HepG2 (cell line): ENCODE measurements at regions not wholly inside any gene's neighbourhood (a gene's known extent, or its start where the extent isn't known, plus 50 kb on each side); places are given as distances from the start of the nearest gene placed in this dataset.

Experiments used
- ATAC-seq: fragments of 200-7000 bp; cut with Tn5 transposase; 3 replicates; pipeline ENCODE4 v1.9.1; 2020; ENCODE audit warnings: mild to moderate bottlenecking, moderate library complexity
- BruUV-seq: library from RNA; stranded (reverse); fragments of 400-500 nt; replicated peaks from 2 replicates; lab custom pipeline; 2021; lab: Mats Ljungman, UMichigan
- CTCF ChIA-PET: fragments of 300-600 bp; formaldehyde crosslinking; extraction: SDS; loops from one replicate; lab custom pipeline; 2021; ENCODE audit warnings: low total read pairs, inconsistent platforms, low intra/inter-chr PET ratio; lab: Yijun Ruan, JAX
- POLR2A ChIA-PET: fragments of 350-600 bp; sonication (Branson Sonifier 250); formaldehyde crosslinking; loops from one replicate; lab custom pipeline; 2020; ENCODE audit warnings: antibody characterized with exemption, inconsistent platforms; lab: Yijun Ruan, JAX
- DNase-seq: peaks from one replicate; pipeline ENCODE4 v3.0.0-alpha.2; 2015; ENCODE audit warnings: low spot score
- FAIRE-seq: peaks from 3 replicates; lab custom pipeline; 2011; peaks lifted over from hg19 to GRCh38; lab: Jason Lieb, UNC
- H2AFZ ChIP-seq: one replicate; pipeline ENCODE4 v1.6.1; 2011; ENCODE audit warnings: low read length, inconsistent platforms
- H3K27ac ChIP-seq: fragments of 300-600 bp; 3 replicates; pipeline ENCODE4 v1.8.0; 2011; ENCODE audit warnings: mixed run types, mild to moderate bottlenecking, mixed read lengths, low read length, inconsistent platforms; ENCODE audit not compliant: insufficient read depth; ENCODE audit errors: extremely low read length
- H3K27me3 ChIP-seq, 2 experiments: fragments of 200-600 bp in 1 of 2; 2 replicates in 1 of 2; 3 replicates in 1 of 2; pipeline versions ENCODE4 v1.6.0 to v1.8.0; 2011; ENCODE audit warnings: low read length in 2 of 2, mild to moderate bottlenecking in 2 of 2, moderate library complexity in 2 of 2, inconsistent platforms in 1 of 2; ENCODE audit not compliant: insufficient read depth in 2 of 2, control insufficient read depth in 1 of 2
- H3K36me3 ChIP-seq, 2 experiments: fragments of 200-600 bp in 1 of 2; replicated peaks in 1 of 2; 2 replicates in 1 of 2; 3 replicates in 1 of 2; pipeline versions ENCODE4 v1.5.1 to v1.8.0; 2011; ENCODE audit warnings: low read length in 2 of 2, inconsistent platforms in 1 of 2; ENCODE audit not compliant: insufficient read depth in 2 of 2, control insufficient read depth in 1 of 2
- H3K4me1 ChIP-seq: 2 replicates; pipeline ENCODE4 v1.5.1; 2012; ENCODE audit warnings: low read length, inconsistent platforms; ENCODE audit not compliant: insufficient read depth
- H3K4me2 ChIP-seq: 2 replicates; pipeline ENCODE4 v1.6.0; 2011; ENCODE audit warnings: low read depth, low read length, inconsistent platforms
- H3K4me3 ChIP-seq, 3 experiments: fragments of 200-600 bp in 1 of 3; sonication (generic), shearing (Covaris generic) in 1 of 3; replicated peaks in 1 of 3; 2 replicates each; pipeline ENCODE4 v1.5.1; 2011 to 2016; ENCODE audit warnings: low read length in 3 of 3, inconsistent platforms in 2 of 3, low read depth in 2 of 3, mild to moderate bottlenecking in 2 of 3, control low read depth in 1 of 3, mixed read lengths in 1 of 3; ENCODE audit not compliant: insufficient read depth in 1 of 3
- H3K79me2 ChIP-seq: one replicate; pipeline ENCODE4 v1.6.1; 2011; ENCODE audit warnings: low read length, inconsistent platforms; ENCODE audit not compliant: insufficient read depth
- H3K9ac ChIP-seq: 2 replicates; pipeline ENCODE4 v1.6.0; 2011; ENCODE audit warnings: mild to moderate bottlenecking, low read depth, low read length, inconsistent platforms; ENCODE audit not compliant: insufficient read depth
- H3K9me3 ChIP-seq: 2 replicates; pipeline ENCODE4 v1.5.1; 2012; ENCODE audit warnings: mild to moderate bottlenecking, low read length
- H4K20me1 ChIP-seq: 2 replicates; pipeline ENCODE4 v1.6.0; 2011; ENCODE audit warnings: inconsistent platforms, mild to moderate bottlenecking, low read length, moderate library complexity; ENCODE audit not compliant: insufficient read depth
- ATF1 ChIP-seq: IDR thresholded peaks from 2 replicates; pipeline ENCODE4 v1.6.1; 2016; ENCODE audit warnings: mild to moderate bottlenecking, control low read depth
- CEBPG ChIP-seq: IDR thresholded peaks from 2 replicates; pipeline ENCODE4 v1.6.1; 2016
- ESRRA ChIP-seq: sonication (generic); formaldehyde crosslinking; IDR thresholded peaks from 2 replicates; pipeline ENCODE4 v1.5.1; 2020; ENCODE audit warnings: mild to moderate bottlenecking, low read depth, missing genetic modification reagents
- MIER3 ChIP-seq: IDR thresholded peaks from 2 replicates; pipeline ENCODE4 v1.6.1; 2016; ENCODE audit warnings: missing compliant biosample characterization, borderline replicate concordance
- RBM22 ChIP-seq: fragments of 200-400 bp; formaldehyde crosslinking; optimal IDR thresholded peaks from 2 replicates; pipeline ENCODE3; 2017; ENCODE audit warnings: mild to moderate bottlenecking, low read length, moderate library complexity
- ZNF225 ChIP-seq: sonication (generic); formaldehyde crosslinking; IDR thresholded peaks from 2 replicates; pipeline ENCODE4 v1.4.0; 2020; ENCODE audit warnings: mild to moderate bottlenecking, missing genetic modification reagents
- whole genome bisulfite sequencing: methylation state at CpG from one replicate; pipeline ENCODE4 v1.1.6; 2017; ENCODE audit warnings: low lambda C conversion rate; 5-methylcytosine and 5-hydroxymethylcytosine counted together
- in situ Hi-C: cut with HindIII; loops from 2 replicates; pipeline ENCODE4 v1.10.0; 2017; ENCODE audit warnings: low pct_unique_long_range_greater_than_20kb; ENCODE audit not compliant: extremely low pct_ligation_motif_present
- intact Hi-C: fragments of 100-400 bp; cut with micrococcal nuclease; formaldehyde crosslinking; loops from one replicate; pipeline ENCODE4 v1.10.0; 2022; ENCODE audit not compliant: unreplicated experiment
- TF ChIP-seq, protein P1 (sequence below): IDR thresholded peaks from 2 replicates; pipeline ENCODE4 v1.6.1; 2016; ENCODE audit warnings: control low read depth
- TF ChIP-seq, protein P2 (sequence below): sonication (generic); formaldehyde crosslinking; IDR thresholded peaks from 2 replicates; pipeline ENCODE4 v1.4.0; 2020; ENCODE audit warnings: missing genetic modification reagents, borderline replicate concordance
- TF ChIP-seq, protein P3 (sequence below): IDR thresholded peaks from 2 replicates; pipeline ENCODE4 v1.6.1; 2012; ENCODE audit warnings: low read length, improper control_type of control experiment
- TF ChIP-seq, protein P4 (sequence below): IDR thresholded peaks from 2 replicates; pipeline ENCODE4 v1.6.1; 2016; ENCODE audit warnings: low read depth, missing genetic modification reagents, missing compliant biosample characterization

DNA sequence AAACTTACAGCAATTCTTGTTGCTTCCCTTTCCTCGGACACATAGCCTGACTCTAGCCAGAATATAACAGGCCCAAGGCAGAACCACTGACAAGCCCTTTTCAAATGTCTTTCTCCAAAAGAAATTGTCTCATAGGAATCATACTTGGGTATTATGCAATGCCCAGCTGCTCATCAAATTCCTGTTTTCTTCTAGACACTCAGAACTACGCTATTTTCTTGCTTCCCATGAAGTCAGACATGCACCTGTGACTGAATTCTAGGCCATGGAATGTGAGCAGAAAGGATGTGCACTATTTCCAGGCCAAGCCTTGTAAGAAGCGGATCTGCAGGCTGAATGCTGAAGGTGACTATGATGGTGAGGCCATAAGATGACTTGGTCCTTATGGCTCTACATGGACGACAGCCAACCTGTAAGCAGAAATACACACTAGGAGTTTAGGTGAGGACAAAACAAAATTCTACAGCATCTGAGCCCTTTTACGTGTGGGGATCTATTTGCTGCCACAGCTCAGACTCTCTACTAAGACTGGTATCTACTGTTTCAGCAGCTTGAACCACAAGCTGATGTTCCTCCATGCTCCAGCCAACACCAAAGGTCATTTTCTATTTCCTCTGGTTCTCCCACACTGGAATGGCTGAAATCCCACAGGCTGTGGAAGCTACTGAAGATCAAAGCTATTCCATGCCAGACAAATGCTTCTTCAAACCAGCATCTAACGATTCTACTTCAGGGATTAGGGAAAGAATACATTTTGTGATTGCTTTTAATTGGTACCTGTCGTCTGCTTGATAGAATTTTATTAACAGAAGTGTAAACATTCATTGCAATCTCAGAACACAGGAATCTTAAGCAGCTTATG lies 378.7 kb downstream of the RBM43 start:
- no peak overlapping the region for H2AFZ ChIP-seq
- H3K27me3 ChIP-seq = no peaks in the 10 kb centered on the region
- H3K4me1 ChIP-seq = no peaks in the 10 kb centered on the region
- 4% methylated on average over 7 of the region's 7 CpGs for WGBS
- DNase-seq = no peak
- H3K27ac ChIP-seq = no peak overlapping the region
- no TSS peak for BruUV-seq
- no peaks in the 10 kb centered on the region for H4K20me1 ChIP-seq
- in situ Hi-C loops (no loop called here), intact Hi-C loops (no loop called here)
- 0 out of 2 replicates have a peak, but pooled peaks cover 5% of the 10 kb centered on the region for H3K9me3 ChIP-seq
- no peak overlapping the region for H3K4me2 ChIP-seq
- CTCF ChIA-PET = no interaction called here
- no peak for ATAC-seq
- H3K4me3 ChIP-seq = no peak overlapping the region
- FAIRE-seq = no peak
- H3K36me3 ChIP-seq = no peaks in the 10 kb centered on the region
- H3K79me2 ChIP-seq = no peaks in the 10 kb centered on the region
- POLR2A ChIA-PET = no interaction called here
- no peak overlapping the region for H3K9ac ChIP-seq
- TF ChIP-seq, protein P1, sequence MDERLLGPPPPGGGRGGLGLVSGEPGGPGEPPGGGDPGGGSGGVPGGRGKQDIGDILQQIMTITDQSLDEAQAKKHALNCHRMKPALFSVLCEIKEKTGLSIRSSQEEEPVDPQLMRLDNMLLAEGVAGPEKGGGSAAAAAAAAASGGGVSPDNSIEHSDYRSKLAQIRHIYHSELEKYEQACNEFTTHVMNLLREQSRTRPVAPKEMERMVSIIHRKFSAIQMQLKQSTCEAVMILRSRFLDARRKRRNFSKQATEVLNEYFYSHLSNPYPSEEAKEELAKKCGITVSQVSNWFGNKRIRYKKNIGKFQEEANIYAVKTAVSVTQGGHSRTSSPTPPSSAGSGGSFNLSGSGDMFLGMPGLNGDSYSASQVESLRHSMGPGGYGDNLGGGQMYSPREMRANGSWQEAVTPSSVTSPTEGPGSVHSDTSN (CRISPR knock-in tag) = no peak
- TF ChIP-seq, protein P2, sequence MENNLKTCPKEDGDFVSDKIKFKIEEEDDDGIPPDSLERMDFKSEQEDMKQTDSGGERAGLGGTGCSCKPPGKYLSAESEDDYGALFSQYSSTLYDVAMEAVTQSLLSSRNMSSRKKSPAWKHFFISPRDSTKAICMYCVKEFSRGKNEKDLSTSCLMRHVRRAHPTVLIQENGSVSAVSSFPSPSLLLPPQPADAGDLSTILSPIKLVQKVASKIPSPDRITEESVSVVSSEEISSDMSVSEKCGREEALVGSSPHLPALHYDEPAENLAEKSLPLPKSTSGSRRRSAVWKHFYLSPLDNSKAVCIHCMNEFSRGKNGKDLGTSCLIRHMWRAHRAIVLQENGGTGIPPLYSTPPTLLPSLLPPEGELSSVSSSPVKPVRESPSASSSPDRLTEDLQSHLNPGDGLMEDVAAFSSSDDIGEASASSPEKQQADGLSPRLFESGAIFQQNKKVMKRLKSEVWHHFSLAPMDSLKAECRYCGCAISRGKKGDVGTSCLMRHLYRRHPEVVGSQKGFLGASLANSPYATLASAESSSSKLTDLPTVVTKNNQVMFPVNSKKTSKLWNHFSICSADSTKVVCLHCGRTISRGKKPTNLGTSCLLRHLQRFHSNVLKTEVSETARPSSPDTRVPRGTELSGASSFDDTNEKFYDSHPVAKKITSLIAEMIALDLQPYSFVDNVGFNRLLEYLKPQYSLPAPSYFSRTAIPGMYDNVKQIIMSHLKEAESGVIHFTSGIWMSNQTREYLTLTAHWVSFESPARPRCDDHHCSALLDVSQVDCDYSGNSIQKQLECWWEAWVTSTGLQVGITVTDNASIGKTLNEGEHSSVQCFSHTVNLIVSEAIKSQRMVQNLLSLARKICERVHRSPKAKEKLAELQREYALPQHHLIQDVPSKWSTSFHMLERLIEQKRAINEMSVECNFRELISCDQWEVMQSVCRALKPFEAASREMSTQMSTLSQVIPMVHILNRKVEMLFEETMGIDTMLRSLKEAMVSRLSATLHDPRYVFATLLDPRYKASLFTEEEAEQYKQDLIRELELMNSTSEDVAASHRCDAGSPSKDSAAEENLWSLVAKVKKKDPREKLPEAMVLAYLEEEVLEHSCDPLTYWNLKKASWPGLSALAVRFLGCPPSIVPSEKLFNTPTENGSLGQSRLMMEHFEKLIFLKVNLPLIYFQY (CRISPR knock-in tag) = no peak
- TF ChIP-seq ESRRA (CRISPR knock-in tag) = no peak
- no peak for TF ChIP-seq RBM22
- TF ChIP-seq CEBPG (CRISPR knock-in tag) = no peak
- no peak for TF ChIP-seq ZNF225 (CRISPR knock-in tag)
- TF ChIP-seq MIER3 = no peak
- TF ChIP-seq, protein P3, sequence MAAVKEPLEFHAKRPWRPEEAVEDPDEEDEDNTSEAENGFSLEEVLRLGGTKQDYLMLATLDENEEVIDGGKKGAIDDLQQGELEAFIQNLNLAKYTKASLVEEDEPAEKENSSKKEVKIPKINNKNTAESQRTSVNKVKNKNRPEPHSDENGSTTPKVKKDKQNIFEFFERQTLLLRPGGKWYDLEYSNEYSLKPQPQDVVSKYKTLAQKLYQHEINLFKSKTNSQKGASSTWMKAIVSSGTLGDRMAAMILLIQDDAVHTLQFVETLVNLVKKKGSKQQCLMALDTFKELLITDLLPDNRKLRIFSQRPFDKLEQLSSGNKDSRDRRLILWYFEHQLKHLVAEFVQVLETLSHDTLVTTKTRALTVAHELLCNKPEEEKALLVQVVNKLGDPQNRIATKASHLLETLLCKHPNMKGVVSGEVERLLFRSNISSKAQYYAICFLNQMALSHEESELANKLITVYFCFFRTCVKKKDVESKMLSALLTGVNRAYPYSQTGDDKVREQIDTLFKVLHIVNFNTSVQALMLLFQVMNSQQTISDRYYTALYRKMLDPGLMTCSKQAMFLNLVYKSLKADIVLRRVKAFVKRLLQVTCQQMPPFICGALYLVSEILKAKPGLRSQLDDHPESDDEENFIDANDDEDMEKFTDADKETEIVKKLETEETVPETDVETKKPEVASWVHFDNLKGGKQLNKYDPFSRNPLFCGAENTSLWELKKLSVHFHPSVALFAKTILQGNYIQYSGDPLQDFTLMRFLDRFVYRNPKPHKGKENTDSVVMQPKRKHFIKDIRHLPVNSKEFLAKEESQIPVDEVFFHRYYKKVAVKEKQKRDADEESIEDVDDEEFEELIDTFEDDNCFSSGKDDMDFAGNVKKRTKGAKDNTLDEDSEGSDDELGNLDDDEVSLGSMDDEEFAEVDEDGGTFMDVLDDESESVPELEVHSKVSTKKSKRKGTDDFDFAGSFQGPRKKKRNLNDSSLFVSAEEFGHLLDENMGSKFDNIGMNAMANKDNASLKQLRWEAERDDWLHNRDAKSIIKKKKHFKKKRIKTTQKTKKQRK = no peak
- no peak for TF ChIP-seq ATF1
- TF ChIP-seq, protein P4, sequence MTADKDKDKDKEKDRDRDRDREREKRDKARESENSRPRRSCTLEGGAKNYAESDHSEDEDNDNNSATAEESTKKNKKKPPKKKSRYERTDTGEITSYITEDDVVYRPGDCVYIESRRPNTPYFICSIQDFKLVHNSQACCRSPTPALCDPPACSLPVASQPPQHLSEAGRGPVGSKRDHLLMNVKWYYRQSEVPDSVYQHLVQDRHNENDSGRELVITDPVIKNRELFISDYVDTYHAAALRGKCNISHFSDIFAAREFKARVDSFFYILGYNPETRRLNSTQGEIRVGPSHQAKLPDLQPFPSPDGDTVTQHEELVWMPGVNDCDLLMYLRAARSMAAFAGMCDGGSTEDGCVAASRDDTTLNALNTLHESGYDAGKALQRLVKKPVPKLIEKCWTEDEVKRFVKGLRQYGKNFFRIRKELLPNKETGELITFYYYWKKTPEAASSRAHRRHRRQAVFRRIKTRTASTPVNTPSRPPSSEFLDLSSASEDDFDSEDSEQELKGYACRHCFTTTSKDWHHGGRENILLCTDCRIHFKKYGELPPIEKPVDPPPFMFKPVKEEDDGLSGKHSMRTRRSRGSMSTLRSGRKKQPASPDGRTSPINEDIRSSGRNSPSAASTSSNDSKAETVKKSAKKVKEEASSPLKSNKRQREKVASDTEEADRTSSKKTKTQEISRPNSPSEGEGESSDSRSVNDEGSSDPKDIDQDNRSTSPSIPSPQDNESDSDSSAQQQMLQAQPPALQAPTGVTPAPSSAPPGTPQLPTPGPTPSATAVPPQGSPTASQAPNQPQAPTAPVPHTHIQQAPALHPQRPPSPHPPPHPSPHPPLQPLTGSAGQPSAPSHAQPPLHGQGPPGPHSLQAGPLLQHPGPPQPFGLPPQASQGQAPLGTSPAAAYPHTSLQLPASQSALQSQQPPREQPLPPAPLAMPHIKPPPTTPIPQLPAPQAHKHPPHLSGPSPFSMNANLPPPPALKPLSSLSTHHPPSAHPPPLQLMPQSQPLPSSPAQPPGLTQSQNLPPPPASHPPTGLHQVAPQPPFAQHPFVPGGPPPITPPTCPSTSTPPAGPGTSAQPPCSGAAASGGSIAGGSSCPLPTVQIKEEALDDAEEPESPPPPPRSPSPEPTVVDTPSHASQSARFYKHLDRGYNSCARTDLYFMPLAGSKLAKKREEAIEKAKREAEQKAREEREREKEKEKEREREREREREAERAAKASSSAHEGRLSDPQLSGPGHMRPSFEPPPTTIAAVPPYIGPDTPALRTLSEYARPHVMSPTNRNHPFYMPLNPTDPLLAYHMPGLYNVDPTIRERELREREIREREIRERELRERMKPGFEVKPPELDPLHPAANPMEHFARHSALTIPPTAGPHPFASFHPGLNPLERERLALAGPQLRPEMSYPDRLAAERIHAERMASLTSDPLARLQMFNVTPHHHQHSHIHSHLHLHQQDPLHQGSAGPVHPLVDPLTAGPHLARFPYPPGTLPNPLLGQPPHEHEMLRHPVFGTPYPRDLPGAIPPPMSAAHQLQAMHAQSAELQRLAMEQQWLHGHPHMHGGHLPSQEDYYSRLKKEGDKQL = no peak
